ENCODE measurements at regions not wholly inside any gene's neighbourhood (a gene's known extent, or its start where the extent isn't known, plus 50 kb on each side); places are given as distances from the start of the nearest gene placed in this dataset.

GRCh38 chr14:27320261-27320660 is 722.4 kb upstream of the NOVA1 start:
- Histone ChIP-seq H3K79me1 (ENCODE audit: low read depth in 1 of 2, low read length in 2 of 2) (no peaks in the 10 kb centered on the region), H3K4me3 (ENCODE audit: insufficient read depth, low read depth, low read length) (no peak overlapping the region), H3K23ac (ENCODE audit: low read depth, low read length) (no peak overlapping the region), H2BK5ac (ENCODE audit: low read depth, low read length, poor library complexity, severe bottlenecking) (no peak overlapping the region), H3K9ac (ENCODE audit: low read depth, low read length) (no peak overlapping the region), H3K36me3 (ENCODE audit: control insufficient read depth, insufficient read depth, low read length) (no peaks in the 10 kb centered on the region), H2AK9ac (replicated peaks; ENCODE audit: low read depth, low read length, poor library complexity) (no peak overlapping the region), H3K9me3 (ENCODE audit: control insufficient read depth, insufficient read depth, low read length) (no peaks in the 10 kb centered on the region), H3K27me3 (ENCODE audit: control insufficient read depth, insufficient read depth, low read length) (no peaks in the 10 kb centered on the region), H3K27ac (ENCODE audit: insufficient read depth, low read length) (no peak overlapping the region), H3K4me2 (ENCODE audit: low read depth, low read length) (no peak overlapping the region), H3K4me1 (ENCODE audit: control insufficient read depth, insufficient read depth, low read length) (no peaks in the 10 kb centered on the region), H4K91ac (ENCODE audit: insufficient read depth, low read depth, low read length) (no peak overlapping the region), H2BK120ac (ENCODE audit: low read depth, low read length) (no peak overlapping the region), H3K18ac (ENCODE audit: low read depth, low read length) (no peak overlapping the region), H2BK20ac (ENCODE audit: low read depth, low read length) (no peak overlapping the region), H2BK15ac (ENCODE audit: low read depth, low read length) (no peak overlapping the region), H2AK5ac (ENCODE audit: low read depth, low read length) (no peak overlapping the region), H3K9me1 (ENCODE audit: insufficient read depth, low read length) (no peaks in the 10 kb centered on the region), H3K4ac (ENCODE audit: low read depth, low read length) (no peak overlapping the region), H3K56ac (ENCODE audit: extremely low read depth, insufficient read depth, low read length) (no peak overlapping the region), H2AFZ (replicated peaks; ENCODE audit: low read length, poor library complexity) (no peak overlapping the region), H4K5ac (ENCODE audit: low read depth, low read length) (no peak overlapping the region), H4K8ac (ENCODE audit: low read depth in 2 of 2, low read length in 2 of 2) (no peak overlapping the region), H4K20me1 (ENCODE audit: insufficient read depth, low read length) (no peaks in the 10 kb centered on the region), H3K14ac (replicated peaks; ENCODE audit: low read depth, low read length) (no peak overlapping the region)
- dilution Hi-C loops (cut with HindIII; ENCODE audit: low sequenced_read_pairs, unreplicated experiment): no loop called here
- ATAC-seq (ENCODE audit: low read depth) (no peak), DNase-seq (no peak)
- TF ChIP-seq RAD21 (IDR thresholded peaks at IDR 0.05; ENCODE audit: low read length) (no peak), ELK1 (IDR thresholded peaks at IDR 0.05; ENCODE audit: borderline replicate concordance, low read depth, low read length) (no peak), SMC3 (IDR thresholded peaks at IDR 0.05; ENCODE audit: low read depth, low read length) (no peak), CHD1 (IDR thresholded peaks at IDR 0.05; ENCODE audit: low read depth, low read length) (no peak), MXI1 (IDR thresholded peaks at IDR 0.05; ENCODE audit: borderline replicate concordance, low read depth, low read length) (no peak), RCOR1 (IDR thresholded peaks at IDR 0.05; ENCODE audit: insufficient replicate concordance, low read length) (no peak), CEBPB (IDR thresholded peaks at IDR 0.05; ENCODE audit: low read depth, low read length) (no peak), NFE2L2 (IDR thresholded peaks at IDR 0.05; ENCODE audit: low read depth, low read length) (no peak), MAFK (IDR thresholded peaks at IDR 0.05; ENCODE audit: low read depth, low read length) (no peak), RFX5 (IDR thresholded peaks at IDR 0.05; ENCODE audit: low read depth, low read length) (no peak), USF2 (IDR thresholded peaks at IDR 0.05; ENCODE audit: low read depth, low read length) (no peak), BHLHE40 (IDR thresholded peaks at IDR 0.05; ENCODE audit: low read depth, low read length) (no peak), CTCF (conservative IDR thresholded peaks at IDR 0.05; ENCODE audit: low read depth, low read length) (no peak), POLR2A (IDR thresholded peaks at IDR 0.05; ENCODE audit: low read depth, low read length) (no peak), FOS (IDR thresholded peaks at IDR 0.05; ENCODE audit: low read depth, low read length) (no peak)
- POLR2A ChIA-PET (ENCODE audit: unreplicated experiment): no interaction called here
- intact Hi-C loops (cut with micrococcal nuclease): no loop called here
- CTCF ChIA-PET: no interaction called here
- BruUV-seq (replicated peaks): no TSS peak
- in situ Hi-C loops (cut with MboI; ENCODE audit: low sequenced_read_pairs): no loop called here

Measured in IMR-90 (cell line).